Panc1 (cell line): ENCODE measurements at regions not wholly inside any gene's neighbourhood (a gene's known extent, or its start where the extent isn't known, plus 50 kb on each side); places are given as distances from the start of the nearest gene placed in this dataset.

Source experiments
- ATAC-seq: fragments of 200-7000 bp; cut with Tn5 transposase; 2 replicates; pipeline ENCODE4 v1.9.1; 2020; ENCODE audit warnings: mild to moderate bottlenecking, moderate library complexity
- BruUV-seq: library from RNA; stranded (reverse); fragments of 400-500 nt; replicated peaks from 2 replicates; lab custom pipeline; 2021; lab: Mats Ljungman, UMichigan
- CTCF ChIA-PET: fragments of 300-600 bp; sonication (Branson Sonifier 250); formaldehyde crosslinking; loops from one replicate; lab custom pipeline; 2022; ENCODE audit warnings: antibody characterized with exemption; lab: Charles Lee
- POLR2A ChIA-PET: fragments of 300-600 bp; sonication (Branson Sonifier 250); formaldehyde crosslinking; loops from one replicate; lab custom pipeline; 2022; ENCODE audit warnings: antibody characterized with exemption; lab: Charles Lee
- DNase-seq: peaks from one replicate; pipeline ENCODE4 v3.0.0-alpha.2; 2010; ENCODE audit warnings: low read depth, low spot score
- H3K27ac ChIP-seq: 2 replicates; pipeline ENCODE4 v1.5.1; 2011; ENCODE audit warnings: mild to moderate bottlenecking, low read length, inconsistent platforms
- H3K27me3 ChIP-seq: fragments of 200-500 bp; sonication (Bioruptor generic); 2 replicates; pipeline ENCODE4 v1.6.0; 2014; ENCODE audit warnings: low read length, inconsistent platforms; ENCODE audit not compliant: control insufficient read depth, insufficient read depth
- H3K36me3 ChIP-seq: fragments of 200-500 bp; sonication (Bioruptor generic); 2 replicates; pipeline ENCODE4 v1.5.1; 2014; ENCODE audit warnings: inconsistent platforms, mild to moderate bottlenecking, low read length, moderate library complexity; ENCODE audit not compliant: control insufficient read depth, insufficient read depth
- H3K4me1 ChIP-seq: 2 replicates; pipeline ENCODE4 v1.5.1; 2011; ENCODE audit warnings: inconsistent platforms, mild to moderate bottlenecking, low read length, moderate library complexity; ENCODE audit not compliant: control insufficient read depth, insufficient read depth
- H3K4me3 ChIP-seq, 2 experiments: 2 replicates each; pipeline ENCODE4 v1.5.1; 2011 to 2012; ENCODE audit warnings: low read depth in 2 of 2, low read length in 2 of 2, mild to moderate bottlenecking in 2 of 2, inconsistent platforms in 1 of 2, moderate library complexity in 1 of 2
- H3K9me3 ChIP-seq: fragments of 200-500 bp; sonication (Bioruptor generic); 2 replicates; pipeline ENCODE4 v1.5.1; 2014; ENCODE audit warnings: low read depth, mild to moderate bottlenecking, inconsistent platforms, low read length, moderate library complexity; ENCODE audit not compliant: control insufficient read depth, insufficient read depth
- CTCF ChIP-seq: fragments of 450-650 bp; IDR thresholded peaks from 2 replicates; pipeline ENCODE4 v1.5.1; 2017; ENCODE audit warnings: mild to moderate bottlenecking
- POLR2AphosphoS5 ChIP-seq: IDR thresholded peaks from 2 replicates; pipeline ENCODE4 v1.6.1; 2012; ENCODE audit warnings: mild to moderate bottlenecking, low read depth, low read length, moderate library complexity
- REST ChIP-seq, 2 experiments: IDR thresholded peaks; 2 replicates each; pipeline ENCODE4 v1.6.1; 2011 to 2012; ENCODE audit warnings: low read depth in 2 of 2, control low read depth in 1 of 2, low read length in 1 of 2, mild to moderate bottlenecking in 1 of 2, moderate library complexity in 1 of 2; ENCODE audit not compliant: insufficient read depth in 1 of 2
- SIN3A ChIP-seq: IDR thresholded peaks from 2 replicates; pipeline ENCODE4 v1.6.1; 2012; ENCODE audit warnings: low read depth, mild to moderate bottlenecking, low read length, moderate library complexity, borderline replicate concordance; ENCODE audit not compliant: insufficient read depth
- TCF7L2 ChIP-seq: IDR thresholded peaks from 2 replicates; pipeline ENCODE4 v1.6.1; 2011; ENCODE audit warnings: mild to moderate bottlenecking, low read depth, low read length, inconsistent platforms
- in situ Hi-C: cut with HindIII; loops from 2 replicates; pipeline ENCODE4 v1.10.0; 2016; ENCODE audit warnings: low sequenced_read_pairs, low pct_unique_long_range_greater_than_20kb
- intact Hi-C: fragments of 100-400 bp; cut with micrococcal nuclease; formaldehyde crosslinking; loops from one replicate; pipeline ENCODE4 v1.10.0; 2022; ENCODE audit not compliant: unreplicated experiment

GRCh38 chr1:186754542-186755145 lies 74.1 kb upstream of the PLA2G4A start:
- no TSS peak for BruUV-seq
- in situ Hi-C loops (no loop called here), intact Hi-C loops (no loop called here)
- H3K4me3 ChIP-seq: no peak overlapping the region
- no peaks in the 10 kb centered on the region for H3K9me3 ChIP-seq
- no peak for TF ChIP-seq REST (IDR thresholded peaks at IDR 0.05; ENCODE audit: insufficient read depth in 1 of 2, low read depth in 2 of 2, low read length in 1 of 2)
- no peak for TF ChIP-seq CTCF
- no peak for TF ChIP-seq SIN3A
- TF ChIP-seq TCF7L2: no peak
- TF ChIP-seq POLR2AphosphoS5: no peak
- DNase-seq (no peak), ATAC-seq (no peak)
- no peak overlapping the region for H3K27ac ChIP-seq
- no peaks in the 10 kb centered on the region for H3K4me1 ChIP-seq
- no peaks in the 10 kb centered on the region for H3K27me3 ChIP-seq
- POLR2A ChIA-PET: interaction anchor here (0.6 kb wide), 1 partner anchor 164 kb away, joined by 4 read pairs; no protein-coding TSS in a partner anchor
- CTCF ChIA-PET: no interaction called here
- H3K36me3 ChIP-seq: no peaks in the 10 kb centered on the region

DNA sequence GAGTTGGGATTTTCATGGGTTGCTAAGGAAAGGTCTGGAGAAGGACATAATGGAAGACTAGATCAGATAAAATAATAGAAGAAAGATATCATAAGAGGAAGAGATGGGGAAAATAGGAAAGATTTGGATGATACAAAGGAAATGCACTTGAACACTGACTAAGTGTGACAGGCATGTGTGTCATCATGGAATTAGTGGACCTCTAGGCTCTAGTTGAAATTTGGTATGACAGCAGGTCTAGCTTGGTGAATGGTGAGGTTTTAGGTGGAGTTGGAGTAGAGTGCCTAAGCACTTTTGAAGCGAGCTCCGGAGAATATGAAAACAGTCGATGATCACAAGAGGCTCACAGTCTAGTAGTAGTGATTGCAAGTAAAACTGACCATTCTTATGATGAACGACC lies 73.0 kb upstream of the PTGS2 start:
- Histone ChIP-seq H3K36me3 (no peaks in the 10 kb centered on the region), H3K27me3 (no peaks in the 10 kb centered on the region), H3K9me3 (no peaks in the 10 kb centered on the region), H3K4me1 (no peaks in the 10 kb centered on the region), H3K27ac (no peak overlapping the region), H3K4me3 (no peak overlapping the region)
- POLR2A ChIA-PET: no interaction called here
- CTCF ChIA-PET: no interaction called here
- intact Hi-C loops: no loop called here
- TF ChIP-seq CTCF (no peak), REST (IDR thresholded peaks at IDR 0.05; ENCODE audit: insufficient read depth in 1 of 2, low read depth in 2 of 2, low read length in 1 of 2) (no peak), SIN3A (no peak), POLR2AphosphoS5 (no peak), TCF7L2 (no peak)
- BruUV-seq: no TSS peak
- no peak for ATAC-seq
- in situ Hi-C loops: no loop called here
- DNase-seq: no peak
